Loucy (cell line): ENCODE measurements at regions not wholly inside any gene's neighbourhood (a gene's known extent, or its start where the extent isn't known, plus 50 kb on each side); places are given as distances from the start of the nearest gene placed in this dataset.

Experiments used
- EZH2phosphoT487 ChIP-seq: fragments of 200-600 bp; IDR thresholded peaks from 2 replicates; pipeline ENCODE4 v1.6.1; 2018; ENCODE audit warnings: antibody characterized with exemption, mild to moderate bottlenecking, moderate library complexity, borderline replicate concordance
- TF ChIP-seq, protein P1 (sequence below): fragments of 200-600 bp; sonication (generic); conservative IDR thresholded peaks from 2 replicates; pipeline ENCODE4 v1.5.1; 2014; ENCODE audit warnings: mild to moderate bottlenecking, antibody characterized with exemption, low read length

GRCh38 chr4:126916049-126916625, 716.6 kb upstream of the INTU start:
- TF ChIP-seq, protein P1, sequence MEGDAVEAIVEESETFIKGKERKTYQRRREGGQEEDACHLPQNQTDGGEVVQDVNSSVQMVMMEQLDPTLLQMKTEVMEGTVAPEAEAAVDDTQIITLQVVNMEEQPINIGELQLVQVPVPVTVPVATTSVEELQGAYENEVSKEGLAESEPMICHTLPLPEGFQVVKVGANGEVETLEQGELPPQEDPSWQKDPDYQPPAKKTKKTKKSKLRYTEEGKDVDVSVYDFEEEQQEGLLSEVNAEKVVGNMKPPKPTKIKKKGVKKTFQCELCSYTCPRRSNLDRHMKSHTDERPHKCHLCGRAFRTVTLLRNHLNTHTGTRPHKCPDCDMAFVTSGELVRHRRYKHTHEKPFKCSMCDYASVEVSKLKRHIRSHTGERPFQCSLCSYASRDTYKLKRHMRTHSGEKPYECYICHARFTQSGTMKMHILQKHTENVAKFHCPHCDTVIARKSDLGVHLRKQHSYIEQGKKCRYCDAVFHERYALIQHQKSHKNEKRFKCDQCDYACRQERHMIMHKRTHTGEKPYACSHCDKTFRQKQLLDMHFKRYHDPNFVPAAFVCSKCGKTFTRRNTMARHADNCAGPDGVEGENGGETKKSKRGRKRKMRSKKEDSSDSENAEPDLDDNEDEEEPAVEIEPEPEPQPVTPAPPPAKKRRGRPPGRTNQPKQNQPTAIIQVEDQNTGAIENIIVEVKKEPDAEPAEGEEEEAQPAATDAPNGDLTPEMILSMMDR, result no peak
- no peak for TF ChIP-seq EZH2phosphoT487
